GM19452 (cell line): ENCODE measurements at regions not wholly inside any gene's neighbourhood (a gene's known extent, or its start where the extent isn't known, plus 50 kb on each side); places are given as distances from the start of the nearest gene placed in this dataset.
A peak's percentile ranks its signal among the peaks of the same experiment; 100 is the strongest.

Source experiments
- ATAC-seq: cut with Tn5 transposase; IDR thresholded peaks from one replicate; pipeline ENCODE4 v1.9.1; 2021; ENCODE audit not compliant: unreplicated experiment

- ATAC-seq, result no peak
Observed at GRCh38 chr11:27194976-27195375, 154.4 kb downstream of the BBOX1 start.

DNA sequence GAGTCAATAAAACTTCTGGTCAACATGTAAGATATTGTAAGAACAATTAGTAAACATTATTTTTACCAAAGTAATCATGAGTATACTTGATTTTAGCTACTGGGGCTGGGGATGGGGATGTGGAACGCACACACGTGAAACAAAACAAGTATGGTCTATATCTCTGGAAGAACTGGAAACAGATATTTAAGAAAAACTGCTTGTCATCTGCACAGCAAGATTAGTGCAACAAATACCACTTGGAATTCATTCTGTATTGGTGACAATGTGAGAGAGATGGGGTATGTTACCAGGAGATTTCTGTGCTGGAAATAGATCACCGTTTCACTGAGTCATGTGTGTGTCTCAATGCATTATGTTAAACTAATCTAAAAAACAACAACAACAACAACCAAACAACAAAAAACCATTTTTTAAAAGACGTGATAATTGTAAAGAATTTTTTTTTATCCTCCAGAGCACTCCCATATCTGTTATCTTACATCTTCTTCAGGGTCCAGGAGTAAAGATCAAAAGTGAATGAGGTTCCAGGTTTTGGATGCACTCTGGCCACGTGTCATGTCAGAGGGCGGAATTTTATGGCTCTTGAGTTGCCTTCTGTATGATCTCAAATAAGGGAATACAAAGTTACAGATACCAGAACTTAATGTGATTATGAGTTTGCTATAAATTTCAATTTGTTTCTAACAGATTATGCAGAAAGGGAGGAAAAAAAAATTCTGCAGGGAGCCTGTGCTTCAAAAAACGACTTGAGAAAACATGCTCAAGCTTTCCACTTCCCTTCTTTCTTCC, 153.0 kb downstream of the BBOX1 start:
- no peak for ATAC-seq

GRCh38 chr11:27192184-27192583, 151.6 kb downstream of the BBOX1 start:
- no peak for ATAC-seq

GRCh38 chr11:27191639-27192038, 151.0 kb downstream of the BBOX1 start:
- no peak for ATAC-seq

- no peak for ATAC-seq
Observed at GRCh38 chr11:27188696-27189095, 148.1 kb downstream of the BBOX1 start.

DNA sequence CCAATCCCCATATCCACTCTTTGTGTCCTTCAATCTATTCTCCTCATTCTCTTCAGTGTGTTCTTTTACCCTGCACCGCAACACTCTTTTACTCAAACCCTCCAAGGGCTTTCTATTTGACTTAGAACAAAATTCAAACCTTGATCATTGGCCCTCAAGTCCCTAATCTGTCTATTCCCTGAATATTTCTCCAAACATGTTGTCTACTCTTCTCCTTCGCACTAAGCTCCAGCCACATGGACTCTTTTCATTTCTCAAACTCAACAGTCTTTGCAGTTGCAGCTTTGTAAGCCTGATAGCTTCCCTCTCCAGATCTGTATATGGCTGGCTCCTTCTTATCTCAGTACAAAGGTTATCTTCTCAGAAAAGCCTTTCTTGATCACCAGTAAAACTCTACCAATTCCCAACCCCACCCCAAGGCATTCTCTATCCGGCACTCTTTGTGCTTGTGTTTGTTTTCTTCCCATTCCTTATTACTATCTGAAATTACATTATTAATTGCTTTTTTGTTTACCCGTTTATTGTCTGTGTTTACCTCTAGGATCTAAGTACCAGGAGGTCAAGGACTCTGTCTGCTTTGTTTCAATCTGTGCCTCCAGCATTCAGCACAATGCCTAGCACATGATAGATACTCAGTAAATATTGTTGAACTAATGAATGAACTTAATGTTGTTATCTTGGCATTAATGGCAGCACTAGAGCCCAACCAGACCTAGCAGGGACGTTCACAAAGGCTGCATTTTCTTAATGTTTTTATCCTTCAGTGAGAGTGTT, 147.4 kb downstream of the BBOX1 start:
- no peak for ATAC-seq

GRCh38 chr11:27187075-27187847, 146.6 kb downstream of the BBOX1 start:
- no peak for ATAC-seq

- ATAC-seq, result no peak
Observed at GRCh38 chr11:27186580-27186979, 146.0 kb downstream of the BBOX1 start.

GRCh38 chr11:27184458-27185312, 144.1 kb downstream of the BBOX1 start:
- no peak for ATAC-seq

DNA sequence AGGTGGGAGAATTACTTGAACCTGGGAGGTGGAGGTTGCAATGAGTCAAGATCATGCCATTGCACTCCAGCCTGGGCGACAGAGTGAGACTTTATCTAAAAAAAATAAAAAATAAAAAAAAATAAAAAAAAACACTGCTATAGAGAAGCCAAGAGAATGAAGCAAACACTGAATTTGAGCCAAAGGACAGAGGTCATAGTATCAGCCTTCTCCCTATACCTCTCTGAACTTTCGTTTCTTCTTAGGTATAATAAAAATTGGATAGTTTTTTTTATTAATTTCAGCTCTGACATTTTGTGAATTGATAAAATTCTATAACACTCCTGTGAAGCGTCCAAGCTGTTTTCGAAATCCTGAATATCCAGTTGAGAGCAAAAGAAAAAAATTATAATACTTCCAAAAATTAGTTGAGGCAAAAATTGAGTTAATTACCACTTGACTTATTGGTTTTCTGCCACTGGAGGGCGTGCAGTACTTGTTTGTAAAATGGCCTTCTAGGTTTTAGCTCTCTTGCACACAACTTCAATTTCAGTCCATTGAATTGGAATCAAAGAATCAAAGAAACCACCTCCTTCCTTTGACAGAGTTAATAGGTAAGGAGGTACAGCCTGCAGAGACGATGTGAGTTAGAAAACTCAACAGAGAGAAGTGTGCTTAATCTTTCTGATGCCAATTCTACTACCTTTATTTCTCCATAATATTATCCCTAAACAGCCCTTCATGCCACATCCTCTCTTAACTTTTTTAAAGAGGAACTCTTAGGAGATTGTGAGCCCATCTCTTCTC, 143.2 kb downstream of the BBOX1 start:
- peak; percentile 58 for ATAC-seq

DNA sequence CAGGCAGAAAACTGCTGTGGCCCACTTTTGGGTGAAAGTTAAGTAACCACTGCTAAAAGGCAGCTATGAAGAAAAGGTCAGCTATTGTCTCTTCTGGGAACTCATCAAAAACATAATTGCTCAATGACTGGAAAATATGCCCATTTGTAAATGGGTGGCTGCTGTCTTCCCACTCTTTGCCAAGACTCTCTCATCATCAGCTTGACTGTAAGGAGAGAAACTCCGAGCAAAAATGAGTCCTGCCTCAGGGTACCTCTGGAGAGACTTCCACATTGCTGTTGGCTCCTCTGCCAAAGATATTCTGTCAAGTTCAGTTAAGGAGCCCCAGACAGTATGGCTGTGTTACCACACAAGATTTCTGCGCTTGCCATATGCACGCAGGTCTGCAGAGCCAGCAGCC, 138.7 kb downstream of the BBOX1 start:
- no peak for ATAC-seq

GRCh38 chr11:27178859-27179258, 138.2 kb downstream of the BBOX1 start:
- no peak for ATAC-seq
